Epithelial cell of esophagus (primary cell): ENCODE measurements at regions not wholly inside any gene's neighbourhood (a gene's known extent, or its start where the extent isn't known, plus 50 kb on each side); places are given as distances from the start of the nearest gene placed in this dataset.

Experiments used
- DNase-seq: peaks from one replicate; pipeline ENCODE4 v3.0.0; 2010; ENCODE audit warnings: low read depth
- H3K4me3 ChIP-seq: 2 replicates; pipeline ENCODE4 v1.5.1; 2011; ENCODE audit warnings: mild to moderate bottlenecking, low read length, control low read depth
- CTCF ChIP-seq: IDR thresholded peaks from 2 replicates; pipeline ENCODE4 v1.5.1; 2011; ENCODE audit warnings: low read depth, mild to moderate bottlenecking, low read length, control low read depth, inconsistent platforms; ENCODE audit not compliant: insufficient read depth; ENCODE audit errors: missing control alignments

GRCh38 chr12:92056290-92056689 lies 89.4 kb downstream of the BTG1 start:
- H3K4me3 ChIP-seq = no peak overlapping the region
- DNase-seq = no peak
- no peak for TF ChIP-seq CTCF

GRCh38 chr12:92055877-92056276 lies 89.8 kb downstream of the BTG1 start:
- no peak for TF ChIP-seq CTCF
- DNase-seq = peak; percentile 94
- no peak overlapping the region for H3K4me3 ChIP-seq

GRCh38 chr12:92051441-92051840 lies 94.2 kb downstream of the BTG1 start:
- DNase-seq = peak; percentile 70
- no peak for TF ChIP-seq CTCF

GRCh38 chr12:92049403-92049802 lies 96.2 kb downstream of the BTG1 start:
- no peak for DNase-seq
- no peak for TF ChIP-seq CTCF

More at GRCh38 chr12:92051441-92051840, 94.2 kb downstream of the BTG1 start:
- H3K4me3 ChIP-seq = no peak overlapping the region

GRCh38 chr12:92047393-92047826 lies 98.2 kb downstream of the BTG1 start:
- DNase-seq = peak; percentile 46
- H3K4me3 ChIP-seq = no peak overlapping the region

More at GRCh38 chr12:92049403-92049802, 96.2 kb downstream of the BTG1 start:
- no peak overlapping the region for H3K4me3 ChIP-seq

GRCh38 chr12:92046557-92047392 lies 98.9 kb downstream of the BTG1 start:
- no peak for TF ChIP-seq CTCF
- no peak for DNase-seq
- no peak overlapping the region for H3K4me3 ChIP-seq

More at GRCh38 chr12:92047393-92047826, 98.2 kb downstream of the BTG1 start:
- no peak for TF ChIP-seq CTCF
